Suppressor macrophage treated with lipopolysaccharide for 1 hour (primary cell): ENCODE measurements at regions not wholly inside any gene's neighbourhood (a gene's known extent, or its start where the extent isn't known, plus 50 kb on each side); places are given as distances from the start of the nearest gene placed in this dataset.
"Not testable (repeated sequence)": the region's sequence is repeated elsewhere in the genome, so short reads cannot be mapped to it uniquely, and the experiment has no call there.

Source experiments
- DNase-seq, 3 donors: peaks; one replicate each; pipeline ENCODE4 v3.0.0-alpha.2; 2020 to 2022

GRCh38 chr18:8882632-8883408 lies 177.5 kb downstream of the MTCL1 start:
- DNase-seq, result no peak

- DNase-seq, result no peak
These were observed 178.0 kb downstream of the MTCL1 start for GRCh38 chr18:8883409-8883668.

- DNase-seq, result not testable (repeated sequence)
These were observed 182.5 kb downstream of the MTCL1 start for GRCh38 chr18:8887877-8888276.

- no peak for DNase-seq
These were observed 184.1 kb downstream of the MTCL1 start for GRCh38 chr18:8889489-8889888.

GRCh38 chr18:8890503-8890902 lies 185.1 kb downstream of the MTCL1 start:
- not testable (repeated sequence) for DNase-seq

GRCh38 chr18:8890957-8891464 lies 185.7 kb downstream of the MTCL1 start:
- DNase-seq, result peak; percentile 73 to 88 (median 77)

GRCh38 chr18:8893221-8893620 lies 187.9 kb downstream of the MTCL1 start:
- no peak for DNase-seq

GRCh38 chr18:8893628-8894231 lies 188.4 kb downstream of the MTCL1 start:
- no peak for DNase-seq

- no peak for DNase-seq
These were observed 189.5 kb downstream of the MTCL1 start for GRCh38 chr18:8894823-8895222.

GRCh38 chr18:8895341-8895740 lies 190.0 kb downstream of the MTCL1 start:
- DNase-seq, result no peak

- peak in 1 of 3 donors; percentile 9 for DNase-seq
These were observed 190.7 kb downstream of the MTCL1 start for GRCh38 chr18:8895987-8896619.

- DNase-seq, result no peak
These were observed 193.6 kb downstream of the MTCL1 start for GRCh38 chr18:8899000-8899399.

GRCh38 chr18:8900552-8900951 lies 195.2 kb downstream of the MTCL1 start:
- no peak for DNase-seq

- DNase-seq, result no peak
These were observed 195.7 kb downstream of the MTCL1 start for GRCh38 chr18:8901019-8901418.

- no peak for DNase-seq
These were observed 198.2 kb upstream of the NDUFV2 start for GRCh38 chr18:8904316-8904715.

GRCh38 chr18:8908792-8909510 lies 193.5 kb upstream of the NDUFV2 start:
- no peak for DNase-seq

GRCh38 chr18:8910186-8910822 lies 192.2 kb upstream of the NDUFV2 start:
- peak in 1 of 3 donors; percentile 19 for DNase-seq

- no peak for DNase-seq
These were observed 191.7 kb upstream of the NDUFV2 start for GRCh38 chr18:8910843-8911242.

- no peak for DNase-seq
These were observed 190.8 kb upstream of the NDUFV2 start for GRCh38 chr18:8911408-8912340.

GRCh38 chr18:8912348-8913326 lies 189.9 kb upstream of the NDUFV2 start:
- no peak for DNase-seq
